CD4-positive, alpha-beta T cell (primary cell): ENCODE measurements at regions not wholly inside any gene's neighbourhood (a gene's known extent, or its start where the extent isn't known, plus 50 kb on each side); places are given as distances from the start of the nearest gene placed in this dataset.

Source experiments
- ATAC-seq: fragments of 200-7000 bp; cut with Tn5 transposase; one replicate; pipeline ENCODE4 v1.10.0; 2022; ENCODE audit warnings: mild to moderate bottlenecking; ENCODE audit not compliant: poor library complexity
- CTCF ChIA-PET: fragments of 350-600 bp; sonication (Branson Sonifier 250); formaldehyde crosslinking; loops from one replicate; lab custom pipeline; 2021; ENCODE audit warnings: antibody characterized with exemption, inconsistent platforms; lab: Charles Lee
- POLR2A ChIA-PET: fragments of 350-600 bp; sonication (Branson Sonifier 250); formaldehyde crosslinking; loops from one replicate; lab custom pipeline; 2021; ENCODE audit warnings: antibody characterized with exemption, inconsistent platforms; lab: Charles Lee
- DNase-seq, 14 experiments: peaks; one replicate each; pipeline ENCODE4 v3.0.0-alpha.2; 2013 to 2020; ENCODE audit warnings: mixed read lengths in 2 of 14
- H3K27ac ChIP-seq, 2 donors: one replicate each; pipeline versions ENCODE4 v1.5.1 to v1.7.0; 2013; ENCODE audit warnings: low read length in 2 of 2, low read depth in 1 of 2, mild to moderate bottlenecking in 1 of 2
- H3K27me3 ChIP-seq, 2 experiments: 1 replicate in 1 of 2; 2 replicates in 1 of 2; pipeline versions ENCODE4 v1.6.1 to v1.7.0; 2013; ENCODE audit warnings: low read length in 2 of 2, control low read depth in 1 of 2, mild to moderate bottlenecking in 1 of 2, moderate library complexity in 1 of 2; ENCODE audit not compliant: insufficient read depth in 2 of 2, control insufficient read depth in 1 of 2
- H3K36me3 ChIP-seq: one replicate; pipeline ENCODE4 v1.6.1; 2013; ENCODE audit warnings: low read length, control low read depth; ENCODE audit not compliant: insufficient read depth
- H3K4me1 ChIP-seq: one replicate; pipeline ENCODE4 v1.6.1; 2013; ENCODE audit warnings: low read length, control low read depth; ENCODE audit not compliant: insufficient read depth
- H3K4me3 ChIP-seq: one replicate; pipeline ENCODE4 v1.5.1; 2013; ENCODE audit warnings: mild to moderate bottlenecking, low read length, moderate library complexity
- H3K9me3 ChIP-seq, 2 experiments: 1 replicate in 1 of 2; 2 replicates in 1 of 2; pipeline versions ENCODE4 v1.6.1 to v1.7.0; 2013; ENCODE audit warnings: low read length in 2 of 2, mild to moderate bottlenecking in 2 of 2, control low read depth in 1 of 2, moderate library complexity in 1 of 2; ENCODE audit not compliant: control insufficient read depth in 1 of 2, insufficient read depth in 1 of 2
- H3K27ac Mint-ChIP-seq: one replicate; pipeline ENCODE4 v1.8.0; 2020; ENCODE audit warnings: mixed read lengths
- H3K27me3 Mint-ChIP-seq: one replicate; pipeline ENCODE4 v1.8.0; 2021; ENCODE audit warnings: mixed read lengths
- H3K36me3 Mint-ChIP-seq: one replicate; pipeline ENCODE4 v1.8.0; 2021; ENCODE audit warnings: low read depth, mixed read lengths
- H3K4me1 Mint-ChIP-seq: one replicate; pipeline ENCODE4 v1.8.0; 2021; ENCODE audit warnings: low read depth, mixed read lengths
- H3K4me3 Mint-ChIP-seq: one replicate; pipeline ENCODE4 v1.8.0; 2020; ENCODE audit warnings: mild to moderate bottlenecking, mixed read lengths
- H3K9me3 Mint-ChIP-seq: one replicate; pipeline ENCODE4 v1.8.0; 2020; ENCODE audit warnings: mixed read lengths
- intact Hi-C, 2 experiments: fragments of 100-400 bp; cut with DNase I in 1 of 2; cut with micrococcal nuclease in 1 of 2; formaldehyde crosslinking; loops; one replicate each; pipeline versions ENCODE4 v1.15.1 to v1.9.0; 2023 to 2025; cut with DNase I, micrococcal nuclease
- TF ChIP-seq, protein P1 (sequence below): fragments of 200-600 bp; IDR thresholded peaks from one replicate; pipeline ENCODE4 v1.8.0; 2022; ENCODE audit warnings: antibody characterized with exemption, mild to moderate bottlenecking

DNA sequence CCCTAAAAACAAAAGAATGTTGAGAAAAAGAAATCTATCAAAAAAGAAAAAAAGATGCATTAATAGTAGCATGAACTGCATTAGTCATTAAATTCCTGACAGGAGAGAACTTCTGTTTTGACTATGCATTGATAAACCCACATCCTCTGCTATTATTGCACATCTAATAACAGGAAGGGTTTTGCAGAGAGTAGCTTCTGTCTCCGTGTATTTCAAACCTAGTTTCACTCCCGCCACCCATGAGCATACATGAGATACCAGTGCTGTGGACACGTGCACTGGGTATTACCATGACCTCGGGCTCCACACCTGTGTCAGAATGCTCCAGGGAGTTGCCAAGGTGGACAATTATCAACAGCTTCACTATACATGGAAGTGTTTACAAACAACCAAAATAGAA is 449.1 kb upstream of the SOX5 start:
- Mint-ChIP-seq H3K27ac (no peak overlapping the region), H3K4me3 (no peak overlapping the region), H3K4me1 (no peaks in the 10 kb centered on the region), H3K36me3 (no peaks in the 10 kb centered on the region), H3K9me3 (no peaks in the 10 kb centered on the region), H3K27me3 (no peaks in the 10 kb centered on the region)
- ATAC-seq: no peak
- Histone ChIP-seq H3K27ac (no peak overlapping the region), H3K4me1 (no peaks in the 10 kb centered on the region), H3K36me3 (no peaks in the 10 kb centered on the region), H3K9me3 (peaks cover 0 to 4% of the 10 kb centered on the region in 2 experiments), H3K4me3 (no peak overlapping the region), H3K27me3 (no peaks in the 10 kb centered on the region)
- DNase-seq: peak in 1 of 14 experiments; percentile 16
- TF ChIP-seq, protein P1, sequence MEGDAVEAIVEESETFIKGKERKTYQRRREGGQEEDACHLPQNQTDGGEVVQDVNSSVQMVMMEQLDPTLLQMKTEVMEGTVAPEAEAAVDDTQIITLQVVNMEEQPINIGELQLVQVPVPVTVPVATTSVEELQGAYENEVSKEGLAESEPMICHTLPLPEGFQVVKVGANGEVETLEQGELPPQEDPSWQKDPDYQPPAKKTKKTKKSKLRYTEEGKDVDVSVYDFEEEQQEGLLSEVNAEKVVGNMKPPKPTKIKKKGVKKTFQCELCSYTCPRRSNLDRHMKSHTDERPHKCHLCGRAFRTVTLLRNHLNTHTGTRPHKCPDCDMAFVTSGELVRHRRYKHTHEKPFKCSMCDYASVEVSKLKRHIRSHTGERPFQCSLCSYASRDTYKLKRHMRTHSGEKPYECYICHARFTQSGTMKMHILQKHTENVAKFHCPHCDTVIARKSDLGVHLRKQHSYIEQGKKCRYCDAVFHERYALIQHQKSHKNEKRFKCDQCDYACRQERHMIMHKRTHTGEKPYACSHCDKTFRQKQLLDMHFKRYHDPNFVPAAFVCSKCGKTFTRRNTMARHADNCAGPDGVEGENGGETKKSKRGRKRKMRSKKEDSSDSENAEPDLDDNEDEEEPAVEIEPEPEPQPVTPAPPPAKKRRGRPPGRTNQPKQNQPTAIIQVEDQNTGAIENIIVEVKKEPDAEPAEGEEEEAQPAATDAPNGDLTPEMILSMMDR: no peak
- CTCF ChIA-PET: no interaction called here
- POLR2A ChIA-PET: no interaction called here
- intact Hi-C loops: no loop called here

DNA sequence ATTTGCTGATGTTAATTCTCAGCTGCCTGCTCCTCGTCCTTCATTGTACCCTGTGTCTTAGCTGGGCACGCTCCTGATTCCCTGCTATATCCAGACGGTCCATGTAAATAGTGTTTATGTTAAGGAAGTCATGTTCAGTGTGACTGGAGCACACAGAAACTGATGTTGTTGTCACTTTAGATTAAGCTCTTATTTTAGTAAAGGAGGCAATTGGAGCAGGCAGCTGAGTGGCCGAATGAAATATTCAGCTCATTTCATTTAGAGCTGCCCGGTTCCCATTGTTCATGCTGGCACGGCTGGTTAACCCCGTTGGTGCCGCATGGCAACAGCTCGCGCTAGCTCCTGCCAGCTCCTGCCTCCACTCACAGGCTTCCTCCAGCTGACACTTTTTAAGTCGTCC is 446.8 kb upstream of the SOX5 start:
- CTCF ChIA-PET: no interaction called here
- POLR2A ChIA-PET: no interaction called here
- no peak overlapping the region for H3K4me3 ChIP-seq
- ATAC-seq (no peak), DNase-seq (no peak)
- H3K36me3 ChIP-seq: no peaks in the 10 kb centered on the region
- Mint-ChIP-seq H3K27ac (no peak overlapping the region), H3K4me3 (no peak overlapping the region), H3K27me3 (no peaks in the 10 kb centered on the region), H3K9me3 (peaks cover 4% of the 10 kb centered on the region), H3K36me3 (no peaks in the 10 kb centered on the region), H3K4me1 (no peaks in the 10 kb centered on the region)
- intact Hi-C loops: no loop called here
- TF ChIP-seq, protein P1: no peak
- peaks cover 0 to 4% of the 10 kb centered on the region in 2 experiments for H3K9me3 ChIP-seq
- no peaks in the 10 kb centered on the region for H3K4me1 ChIP-seq
- no peaks in the 10 kb centered on the region for H3K27me3 ChIP-seq
- no peak overlapping the region for H3K27ac ChIP-seq

DNA sequence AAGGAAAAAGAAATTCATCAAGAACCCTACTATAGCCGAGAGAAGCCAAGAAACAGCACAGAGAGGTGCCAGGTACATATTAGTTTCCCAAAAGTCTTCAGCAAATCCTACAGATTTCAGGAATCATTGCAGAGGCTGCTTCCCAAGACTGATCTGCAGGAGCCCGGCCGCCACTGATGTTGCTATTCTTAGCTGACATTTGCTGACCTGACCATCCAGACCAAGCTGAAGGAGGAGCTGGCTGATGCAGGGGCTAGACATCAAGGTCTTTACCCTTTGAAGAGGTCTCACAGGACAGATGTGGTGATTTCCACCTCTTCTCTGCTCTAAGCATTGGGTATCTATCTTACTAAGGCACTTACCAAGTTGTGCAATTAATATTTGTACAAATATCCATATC is 444.8 kb upstream of the SOX5 start:
- POLR2A ChIA-PET: no interaction called here
- no peaks in the 10 kb centered on the region for H3K4me1 ChIP-seq
- no peak for ATAC-seq
- peaks cover 0 to 4% of the 10 kb centered on the region in 2 experiments for H3K9me3 ChIP-seq
- TF ChIP-seq, protein P1: no peak
- H3K4me3 ChIP-seq: no peak overlapping the region
- CTCF ChIA-PET: no interaction called here
- Mint-ChIP-seq H3K27me3 (no peaks in the 10 kb centered on the region), H3K4me3 (no peak overlapping the region), H3K4me1 (no peaks in the 10 kb centered on the region), H3K27ac (no peak overlapping the region), H3K36me3 (no peaks in the 10 kb centered on the region), H3K9me3 (peaks cover 14% of the 10 kb centered on the region)
- no peak overlapping the region for H3K27ac ChIP-seq
- H3K36me3 ChIP-seq: no peaks in the 10 kb centered on the region
- DNase-seq: no peak
- no peaks in the 10 kb centered on the region for H3K27me3 ChIP-seq
- intact Hi-C loops: no loop called here
